ENCODE measurements at regions not wholly inside any gene's neighbourhood (a gene's known extent, or its start where the extent isn't known, plus 50 kb on each side); places are given as distances from the start of the nearest gene placed in this dataset.
"Not testable (repeated sequence)": the region's sequence is repeated elsewhere in the genome, so short reads cannot be mapped to it uniquely, and the experiment has no call there.

DNA sequence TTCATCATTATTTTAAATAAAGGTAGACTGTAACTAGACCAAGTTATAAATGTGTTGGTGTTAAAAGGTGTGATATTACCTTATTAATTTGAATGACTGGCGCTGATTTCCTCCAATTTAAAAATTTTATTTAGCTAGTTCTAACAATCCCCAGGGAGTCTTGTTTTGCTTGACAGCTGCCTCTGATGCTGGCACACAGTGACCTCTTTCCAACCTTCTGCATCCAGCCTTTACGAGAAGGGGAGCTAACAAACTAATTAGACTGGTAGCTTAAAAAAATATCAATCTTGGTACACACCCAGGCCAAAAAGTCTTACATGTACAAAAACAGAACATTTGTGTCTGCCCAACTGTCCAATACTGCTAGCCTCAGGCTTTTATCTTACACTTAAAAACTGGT, 51.8 kb upstream of the ENPEP start:
- WGBS, result 51% methylated on average over 2 of the region's 2 CpGs
- Histone ChIP-seq H3K4me3 (no peak overlapping the region), H3K27me3 (no peaks in the 10 kb centered on the region), H3K36me3 (no peaks in the 10 kb centered on the region), H3K9me3 (no peaks in the 10 kb centered on the region), H3K27ac (no peak overlapping the region), H3K4me1 (no peaks in the 10 kb centered on the region)
- DNase-seq (ENCODE audit: low spot score in 2 of 2), result no peak
- TF ChIP-seq EP300 (IDR thresholded peaks at IDR 0.05), result no peak
- TF ChIP-seq, protein P1, sequence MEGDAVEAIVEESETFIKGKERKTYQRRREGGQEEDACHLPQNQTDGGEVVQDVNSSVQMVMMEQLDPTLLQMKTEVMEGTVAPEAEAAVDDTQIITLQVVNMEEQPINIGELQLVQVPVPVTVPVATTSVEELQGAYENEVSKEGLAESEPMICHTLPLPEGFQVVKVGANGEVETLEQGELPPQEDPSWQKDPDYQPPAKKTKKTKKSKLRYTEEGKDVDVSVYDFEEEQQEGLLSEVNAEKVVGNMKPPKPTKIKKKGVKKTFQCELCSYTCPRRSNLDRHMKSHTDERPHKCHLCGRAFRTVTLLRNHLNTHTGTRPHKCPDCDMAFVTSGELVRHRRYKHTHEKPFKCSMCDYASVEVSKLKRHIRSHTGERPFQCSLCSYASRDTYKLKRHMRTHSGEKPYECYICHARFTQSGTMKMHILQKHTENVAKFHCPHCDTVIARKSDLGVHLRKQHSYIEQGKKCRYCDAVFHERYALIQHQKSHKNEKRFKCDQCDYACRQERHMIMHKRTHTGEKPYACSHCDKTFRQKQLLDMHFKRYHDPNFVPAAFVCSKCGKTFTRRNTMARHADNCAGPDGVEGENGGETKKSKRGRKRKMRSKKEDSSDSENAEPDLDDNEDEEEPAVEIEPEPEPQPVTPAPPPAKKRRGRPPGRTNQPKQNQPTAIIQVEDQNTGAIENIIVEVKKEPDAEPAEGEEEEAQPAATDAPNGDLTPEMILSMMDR (IDR thresholded peaks at IDR 0.05), result no peak
- TF ChIP-seq POLR2AphosphoS5 (IDR thresholded peaks at IDR 0.05), result no peak
- TF ChIP-seq POLR2A (IDR thresholded peaks at IDR 0.05), result no peak

- H3K27ac ChIP-seq, result no peak overlapping the region
- WGBS, result 88% methylated on average over 15 of the region's 15 CpGs
Measured at GRCh38 chr4:110418641-110419040, 57.3 kb upstream of the ENPEP start.

GRCh38 chr4:110417136-110417535, 58.8 kb upstream of the ENPEP start:
- no peak overlapping the region for H3K27ac ChIP-seq
- TF ChIP-seq POLR2A (IDR thresholded peaks at IDR 0.05) (no peak), EP300 (IDR thresholded peaks at IDR 0.05) (no peak), POLR2AphosphoS5 (IDR thresholded peaks at IDR 0.05) (no peak)
- H3K36me3 ChIP-seq, result no peaks in the 10 kb centered on the region
- peaks cover 5% of the 10 kb centered on the region for H3K4me1 ChIP-seq
- H3K4me3 ChIP-seq, result no peak overlapping the region
- no peaks in the 10 kb centered on the region for H3K27me3 ChIP-seq
- no peak for DNase-seq (ENCODE audit: low spot score in 2 of 2)
- H3K9me3 ChIP-seq, result no peaks in the 10 kb centered on the region

More at GRCh38 chr4:110418641-110419040, 57.3 kb upstream of the ENPEP start:
- H3K27me3 ChIP-seq, result no peaks in the 10 kb centered on the region
- no peaks in the 10 kb centered on the region for H3K9me3 ChIP-seq
- H3K4me3 ChIP-seq, result no peak overlapping the region
- DNase-seq (ENCODE audit: low spot score in 2 of 2), result no peak
- TF ChIP-seq EP300 (IDR thresholded peaks at IDR 0.05) (no peak), POLR2A (IDR thresholded peaks at IDR 0.05) (no peak), POLR2AphosphoS5 (IDR thresholded peaks at IDR 0.05) (no peak)
- TF ChIP-seq, protein P1 (IDR thresholded peaks at IDR 0.05), result no peak
- H3K36me3 ChIP-seq, result no peaks in the 10 kb centered on the region
- peaks cover 5% of the 10 kb centered on the region for H3K4me1 ChIP-seq

GRCh38 chr4:110415478-110415877, 60.5 kb upstream of the ENPEP start:
- WGBS, result 88% methylated on average over 4 of the region's 4 CpGs
- no peaks in the 10 kb centered on the region for H3K36me3 ChIP-seq
- H3K27ac ChIP-seq, result no peak overlapping the region
- no peak for DNase-seq (ENCODE audit: low spot score in 2 of 2)
- no peaks in the 10 kb centered on the region for H3K9me3 ChIP-seq
- TF ChIP-seq, protein P1 (IDR thresholded peaks at IDR 0.05), result no peak
- TF ChIP-seq POLR2A (IDR thresholded peaks at IDR 0.05), result no peak
- TF ChIP-seq EP300 (IDR thresholded peaks at IDR 0.05), result no peak
- no peak for TF ChIP-seq POLR2AphosphoS5 (IDR thresholded peaks at IDR 0.05)
- H3K27me3 ChIP-seq, result no peaks in the 10 kb centered on the region
- no peak overlapping the region for H3K4me3 ChIP-seq
- peaks cover 5% of the 10 kb centered on the region for H3K4me1 ChIP-seq

GRCh38 chr4:110415041-110415440, 60.9 kb upstream of the ENPEP start:
- TF ChIP-seq, protein P1 (IDR thresholded peaks at IDR 0.05), result no peak
- TF ChIP-seq POLR2A (IDR thresholded peaks at IDR 0.05) (no peak), POLR2AphosphoS5 (IDR thresholded peaks at IDR 0.05) (no peak), EP300 (IDR thresholded peaks at IDR 0.05) (no peak)
- no peaks in the 10 kb centered on the region for H3K36me3 ChIP-seq
- no peaks in the 10 kb centered on the region for H3K27me3 ChIP-seq
- 64% methylated on average over 3 of the region's 3 CpGs for WGBS
- no peak overlapping the region for H3K27ac ChIP-seq
- no peaks in the 10 kb centered on the region for H3K9me3 ChIP-seq
- DNase-seq (ENCODE audit: low spot score in 2 of 2), result no peak
- H3K4me1 ChIP-seq, result peaks cover 5% of the 10 kb centered on the region
- no peak overlapping the region for H3K4me3 ChIP-seq

DNA sequence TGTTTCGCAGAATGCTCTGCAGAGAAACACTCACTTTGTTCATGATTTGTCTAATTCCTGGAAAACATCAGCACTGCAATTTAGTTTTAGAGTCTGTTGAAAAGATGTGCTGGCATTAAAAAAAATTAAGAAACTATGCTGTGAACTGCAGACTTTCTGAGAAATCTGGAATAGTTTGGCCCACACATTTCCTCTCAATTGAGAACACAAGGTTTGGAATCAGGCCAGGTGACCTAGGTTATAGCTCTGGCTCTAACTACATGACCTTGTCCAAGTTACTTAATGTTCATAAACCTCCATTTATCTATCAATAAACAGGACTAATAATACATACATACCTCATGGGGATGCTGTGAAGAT, 61.4 kb upstream of the ENPEP start:
- 43% methylated on average over 1 of the region's 1 CpG for WGBS
- no peaks in the 10 kb centered on the region for H3K27me3 ChIP-seq
- TF ChIP-seq EP300 (IDR thresholded peaks at IDR 0.05), result no peak
- TF ChIP-seq POLR2AphosphoS5 (IDR thresholded peaks at IDR 0.05), result no peak
- TF ChIP-seq, protein P1 (IDR thresholded peaks at IDR 0.05), result no peak
- no peak for TF ChIP-seq POLR2A (IDR thresholded peaks at IDR 0.05)
- H3K27ac ChIP-seq, result no peak overlapping the region
- no peak for DNase-seq (ENCODE audit: low spot score in 2 of 2)
- peaks cover 5% of the 10 kb centered on the region for H3K4me1 ChIP-seq
- H3K9me3 ChIP-seq, result no peaks in the 10 kb centered on the region
- no peaks in the 10 kb centered on the region for H3K36me3 ChIP-seq
- no peak overlapping the region for H3K4me3 ChIP-seq

DNA sequence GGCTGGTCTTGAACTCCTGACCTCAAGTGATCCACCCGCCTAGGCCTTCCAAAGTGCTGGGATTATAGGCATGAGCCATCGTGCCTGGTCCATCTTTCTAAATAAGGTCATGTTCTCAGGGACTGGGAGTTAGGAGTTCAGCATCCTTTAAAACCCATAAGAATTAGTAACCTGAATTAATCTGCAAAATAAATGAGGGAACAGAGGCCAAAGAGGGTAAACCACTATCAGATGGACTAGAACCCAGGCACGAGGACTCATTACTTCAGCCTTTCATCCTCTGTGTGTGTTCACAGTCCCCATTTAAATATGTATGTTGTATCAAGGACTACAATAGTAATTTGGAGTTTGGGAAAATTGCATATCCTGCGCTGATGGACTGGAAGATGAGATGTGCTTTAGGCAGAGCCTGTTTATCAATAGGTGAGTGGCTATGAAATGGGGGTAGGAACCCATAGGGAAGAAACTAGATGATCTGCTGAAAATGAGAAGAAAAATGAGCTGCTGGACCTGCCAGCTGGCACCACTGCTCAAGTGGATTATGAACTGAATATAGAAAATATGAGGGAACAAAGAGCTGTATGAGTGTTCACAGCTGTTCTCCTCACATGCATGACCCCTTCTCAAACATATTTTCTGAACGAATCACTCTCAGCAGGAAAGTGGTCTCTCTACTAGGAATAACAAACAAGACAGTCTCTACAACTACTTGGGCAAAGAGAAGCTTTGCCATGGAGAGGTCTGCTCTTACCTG, 62.0 kb upstream of the ENPEP start:
- not testable (repeated sequence) for H3K4me3 ChIP-seq; H3K27me3 ChIP-seq; H3K27ac ChIP-seq; H3K36me3 ChIP-seq; DNase-seq (ENCODE audit: low spot score in 2 of 2); H3K4me1 ChIP-seq; H3K9me3 ChIP-seq
- 57% methylated on average over 5 of the region's 5 CpGs for WGBS
